NCI-H748 (cell line): ENCODE measurements at regions not wholly inside any gene's neighbourhood (a gene's known extent, or its start where the extent isn't known, plus 50 kb on each side); places are given as distances from the start of the nearest gene placed in this dataset.
A peak's percentile ranks its signal among the peaks of the same experiment; 100 is the strongest.

Experiments used
- DNase-seq: peaks from one replicate; lab custom pipeline; 2025; ENCODE audit not compliant: unreplicated experiment; lab: John Stamatoyannopoulos, UW

- DNase-seq, result no peak
Observed at GRCh38 chr1:22314706-22315105, 136.9 kb upstream of the ZBTB40 start.

- DNase-seq, result no peak
Observed at GRCh38 chr1:22315315-22316078, 136.2 kb upstream of the ZBTB40 start.

GRCh38 chr1:22317231-22317919, 134.3 kb upstream of the ZBTB40 start:
- peak; percentile 30 for DNase-seq

- DNase-seq, result no peak
Observed at GRCh38 chr1:22317920-22318243, 133.8 kb upstream of the ZBTB40 start.

GRCh38 chr1:22318279-22318981, 133.2 kb upstream of the ZBTB40 start:
- DNase-seq, result peak; percentile 90

- no peak for DNase-seq
Observed at GRCh38 chr1:22319608-22320007, 132.0 kb upstream of the ZBTB40 start.

GRCh38 chr1:22320587-22321344, 130.9 kb upstream of the ZBTB40 start:
- DNase-seq, result peak; percentile 96

- no peak for DNase-seq
Observed at GRCh38 chr1:22321917-22322316, 129.7 kb upstream of the ZBTB40 start.

GRCh38 chr1:22323141-22323845, 128.4 kb upstream of the ZBTB40 start:
- no peak for DNase-seq

- no peak for DNase-seq
Observed at GRCh38 chr1:22323846-22324504, 127.7 kb upstream of the ZBTB40 start.

GRCh38 chr1:22325531-22326371, 125.9 kb upstream of the ZBTB40 start:
- no peak for DNase-seq

GRCh38 chr1:22326372-22326915, 125.2 kb upstream of the ZBTB40 start:
- DNase-seq, result no peak

- no peak for DNase-seq
Observed at GRCh38 chr1:22326931-22327330, 124.7 kb upstream of the ZBTB40 start.

GRCh38 chr1:22327411-22327810, 124.2 kb upstream of the ZBTB40 start:
- DNase-seq, result no peak

GRCh38 chr1:22328331-22329147, 123.1 kb upstream of the ZBTB40 start:
- DNase-seq, result no peak

- DNase-seq, result no peak
Observed at GRCh38 chr1:22329148-22329515, 122.5 kb upstream of the ZBTB40 start.

- DNase-seq, result no peak
Observed at GRCh38 chr1:22330092-22330759, 121.4 kb upstream of the ZBTB40 start.

- DNase-seq, result no peak
Observed at GRCh38 chr1:22330760-22331119, 120.9 kb upstream of the ZBTB40 start.
